Muscle layer of duodenum (tissue), 2 donors: ENCODE measurements at regions not wholly inside any gene's neighbourhood (a gene's known extent, or its start where the extent isn't known, plus 50 kb on each side); places are given as distances from the start of the nearest gene placed in this dataset.

ENCODE experiments used
- H3K27ac ChIP-seq: one replicate; pipeline ENCODE4 v1.7.0; 2013; ENCODE audit warnings: mild to moderate bottlenecking, low read length
- H3K27me3 ChIP-seq: one replicate; pipeline ENCODE4 v1.7.0; 2013; ENCODE audit warnings: low read depth, mild to moderate bottlenecking, control low read depth, low read length
- H3K36me3 ChIP-seq, 2 donors: one replicate each; pipeline ENCODE4 v1.7.0; 2013; ENCODE audit warnings: low read length in 2 of 2, control low read depth in 1 of 2, mild to moderate bottlenecking in 1 of 2; ENCODE audit not compliant: insufficient read depth in 2 of 2, control insufficient read depth in 1 of 2
- H3K4me1 ChIP-seq, 2 donors: one replicate each; pipeline ENCODE4 v1.7.0; 2013; ENCODE audit warnings: low read length in 2 of 2, mild to moderate bottlenecking in 2 of 2, control low read depth in 1 of 2, moderate library complexity in 1 of 2; ENCODE audit not compliant: insufficient read depth in 2 of 2, control insufficient read depth in 1 of 2
- H3K4me3 ChIP-seq, 2 donors: one replicate each; pipeline ENCODE4 v1.7.0; 2013; ENCODE audit warnings: low read length in 2 of 2, low read depth in 1 of 2, mild to moderate bottlenecking in 1 of 2
- H3K9me3 ChIP-seq, 2 donors: one replicate each; pipeline ENCODE4 v1.7.0; 2013; ENCODE audit warnings: low read length in 2 of 2, control low read depth in 1 of 2, mild to moderate bottlenecking in 1 of 2; ENCODE audit not compliant: control insufficient read depth in 1 of 2
- donor health status: healthy.

GRCh38 chr3:193857996-193858395, 265.0 kb downstream of the OPA1 start:
- H3K4me3 ChIP-seq, result no peak overlapping the region
- no peaks in the 10 kb centered on the region for H3K36me3 ChIP-seq
- no peaks in the 10 kb centered on the region for H3K9me3 ChIP-seq
- H3K27me3 ChIP-seq, result no peaks in the 10 kb centered on the region
- no peak overlapping the region for H3K27ac ChIP-seq
- peaks cover 0 to 2% of the 10 kb centered on the region in 2 donors for H3K4me1 ChIP-seq

GRCh38 chr3:193859195-193859594, 266.2 kb downstream of the OPA1 start:
- H3K27me3 ChIP-seq, result no peaks in the 10 kb centered on the region
- H3K4me1 ChIP-seq, result peaks cover 0 to 13% of the 10 kb centered on the region in 2 donors
- no peak overlapping the region for H3K4me3 ChIP-seq
- H3K27ac ChIP-seq, result no peak overlapping the region
- no peaks in the 10 kb centered on the region for H3K9me3 ChIP-seq
- H3K36me3 ChIP-seq, result no peaks in the 10 kb centered on the region

GRCh38 chr3:193861012-193861411, 268.0 kb downstream of the OPA1 start:
- no peaks in the 10 kb centered on the region for H3K27me3 ChIP-seq
- no peaks in the 10 kb centered on the region for H3K9me3 ChIP-seq
- no peak overlapping the region for H3K4me3 ChIP-seq
- H3K36me3 ChIP-seq, result no peaks in the 10 kb centered on the region
- no peak overlapping the region for H3K27ac ChIP-seq
- H3K4me1 ChIP-seq, result peaks cover 0 to 13% of the 10 kb centered on the region in 2 donors

- H3K27ac ChIP-seq, result no peak overlapping the region
- H3K9me3 ChIP-seq, result no peaks in the 10 kb centered on the region
- no peak overlapping the region for H3K4me3 ChIP-seq
- peaks cover 0 to 13% of the 10 kb centered on the region in 2 donors for H3K4me1 ChIP-seq
- no peaks in the 10 kb centered on the region for H3K36me3 ChIP-seq
- H3K27me3 ChIP-seq, result no peaks in the 10 kb centered on the region
These were observed 269.8 kb downstream of the OPA1 start for GRCh38 chr3:193862843-193863242.

- H3K4me1 ChIP-seq, result peaks cover 0 to 13% of the 10 kb centered on the region in 2 donors
- H3K36me3 ChIP-seq, result no peaks in the 10 kb centered on the region
- no peak overlapping the region for H3K27ac ChIP-seq
- H3K4me3 ChIP-seq, result no peak overlapping the region
- H3K9me3 ChIP-seq, result no peaks in the 10 kb centered on the region
- H3K27me3 ChIP-seq, result no peaks in the 10 kb centered on the region
These were observed 270.8 kb downstream of the OPA1 start for GRCh38 chr3:193863657-193864357.

- no peaks in the 10 kb centered on the region for H3K9me3 ChIP-seq
- no peak overlapping the region for H3K27ac ChIP-seq
- peaks cover 0 to 23% of the 10 kb centered on the region in 2 donors for H3K4me1 ChIP-seq
- no peaks in the 10 kb centered on the region for H3K36me3 ChIP-seq
- H3K4me3 ChIP-seq, result no peak overlapping the region
- peaks cover 4% of the 10 kb centered on the region for H3K27me3 ChIP-seq
These were observed 270.6 kb upstream of the HES1 start for GRCh38 chr3:193865339-193865738.

- peaks cover 0 to 23% of the 10 kb centered on the region in 2 donors for H3K4me1 ChIP-seq
- H3K4me3 ChIP-seq, result no peak overlapping the region
- H3K27me3 ChIP-seq, result peaks cover 5% of the 10 kb centered on the region
- H3K36me3 ChIP-seq, result no peaks in the 10 kb centered on the region
- H3K27ac ChIP-seq, result no peak overlapping the region
- no peaks in the 10 kb centered on the region for H3K9me3 ChIP-seq
These were observed 270.0 kb upstream of the HES1 start for GRCh38 chr3:193865896-193866480.

- H3K4me1 ChIP-seq, result peaks cover 0 to 15% of the 10 kb centered on the region in 2 donors
- no peak overlapping the region for H3K4me3 ChIP-seq
- peaks cover 5% of the 10 kb centered on the region for H3K27me3 ChIP-seq
- H3K9me3 ChIP-seq, result no peaks in the 10 kb centered on the region
- H3K27ac ChIP-seq, result no peak overlapping the region
- H3K36me3 ChIP-seq, result no peaks in the 10 kb centered on the region
These were observed 267.4 kb upstream of the HES1 start for GRCh38 chr3:193868590-193868989.

- Histone ChIP-seq H3K4me3 (no peak overlapping the region), H3K27me3 (peaks cover 5% of the 10 kb centered on the region), H3K9me3 (no peaks in the 10 kb centered on the region), H3K27ac (no peak overlapping the region), H3K4me1 (peaks cover 0 to 10% of the 10 kb centered on the region in 2 donors), H3K36me3 (no peaks in the 10 kb centered on the region)
These were observed 266.4 kb upstream of the HES1 start for GRCh38 chr3:193869221-193870201.

- Histone ChIP-seq H3K36me3 (no peaks in the 10 kb centered on the region), H3K27ac (no peak overlapping the region), H3K4me1 (peaks cover 0 to 10% of the 10 kb centered on the region in 2 donors), H3K9me3 (no peaks in the 10 kb centered on the region), H3K27me3 (peaks cover 5% of the 10 kb centered on the region), H3K4me3 (no peak overlapping the region)
These were observed 265.4 kb upstream of the HES1 start for GRCh38 chr3:193870376-193871219.

- peaks cover 5% of the 10 kb centered on the region for H3K27me3 ChIP-seq
- no peaks in the 10 kb centered on the region for H3K9me3 ChIP-seq
- H3K4me3 ChIP-seq, result no peak overlapping the region
- no peak overlapping the region for H3K27ac ChIP-seq
- peaks cover 0 to 10% of the 10 kb centered on the region in 2 donors for H3K4me1 ChIP-seq
- no peaks in the 10 kb centered on the region for H3K36me3 ChIP-seq
These were observed 264.8 kb upstream of the HES1 start for GRCh38 chr3:193871220-193871485.
